GM18526 (cell line): ENCODE measurements at regions not wholly inside any gene's neighbourhood (a gene's known extent, or its start where the extent isn't known, plus 50 kb on each side); places are given as distances from the start of the nearest gene placed in this dataset.

ENCODE experiments used
- POLR2A ChIP-seq: IDR thresholded peaks from 3 replicates; pipeline ENCODE4 v1.6.1; 2011; ENCODE audit not compliant: insufficient read length; ENCODE audit errors: extremely low read depth

GRCh38 chr9:129380961-129381401 is 202.9 kb upstream of the IER5L start:
- TF ChIP-seq POLR2A, result no peak

DNA sequence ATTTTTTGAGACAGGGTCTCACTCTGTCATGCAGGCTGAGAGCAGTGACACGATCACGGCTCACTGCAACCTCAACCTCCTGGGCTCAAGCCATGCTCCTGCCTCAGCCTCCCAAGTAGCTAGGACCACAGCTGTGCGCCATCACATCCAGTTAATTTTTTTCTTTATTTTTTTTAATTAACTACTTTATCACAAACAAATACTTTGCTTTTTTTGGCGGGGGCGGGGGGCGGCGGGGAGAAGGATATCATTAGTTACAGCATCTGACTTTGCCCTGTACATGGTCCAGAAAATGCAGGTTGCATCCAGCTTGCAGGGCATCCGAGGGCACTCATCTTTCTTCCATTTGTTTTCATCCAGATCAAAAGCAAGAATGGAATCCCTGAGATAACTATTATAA is 201.8 kb upstream of the IER5L start:
- TF ChIP-seq POLR2A, result no peak

DNA sequence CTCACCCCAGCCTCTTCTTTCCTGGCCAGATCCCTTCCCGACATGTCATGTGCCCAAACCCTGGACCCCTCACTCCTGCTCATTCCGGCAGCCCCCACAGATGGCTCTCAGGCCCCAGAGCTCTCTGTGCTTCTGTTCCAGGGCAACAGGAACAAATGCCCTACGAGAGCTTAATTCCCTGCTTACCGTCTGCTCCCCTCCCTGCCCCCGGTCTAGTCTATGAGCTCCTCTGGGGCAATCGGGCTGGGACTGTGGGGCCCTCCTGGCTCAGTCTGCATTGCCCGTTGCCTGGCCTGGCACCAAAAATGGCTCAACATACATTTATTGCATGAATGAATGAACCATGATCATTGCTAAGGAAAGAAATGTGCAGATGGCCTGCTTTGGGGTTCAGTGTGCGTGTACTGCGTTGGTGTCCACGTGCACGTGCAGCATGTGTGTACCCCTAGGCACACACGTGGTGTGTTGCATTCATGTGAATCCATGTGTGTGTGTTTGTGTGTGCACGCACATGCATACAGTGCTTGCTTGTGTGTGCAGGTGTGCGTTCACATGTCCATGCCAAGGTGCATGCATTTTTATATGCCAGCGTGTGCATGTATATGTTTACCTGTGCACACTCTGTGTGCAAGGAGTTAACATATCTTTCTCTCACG is 201.2 kb upstream of the IER5L start:
- no peak for TF ChIP-seq POLR2A

DNA sequence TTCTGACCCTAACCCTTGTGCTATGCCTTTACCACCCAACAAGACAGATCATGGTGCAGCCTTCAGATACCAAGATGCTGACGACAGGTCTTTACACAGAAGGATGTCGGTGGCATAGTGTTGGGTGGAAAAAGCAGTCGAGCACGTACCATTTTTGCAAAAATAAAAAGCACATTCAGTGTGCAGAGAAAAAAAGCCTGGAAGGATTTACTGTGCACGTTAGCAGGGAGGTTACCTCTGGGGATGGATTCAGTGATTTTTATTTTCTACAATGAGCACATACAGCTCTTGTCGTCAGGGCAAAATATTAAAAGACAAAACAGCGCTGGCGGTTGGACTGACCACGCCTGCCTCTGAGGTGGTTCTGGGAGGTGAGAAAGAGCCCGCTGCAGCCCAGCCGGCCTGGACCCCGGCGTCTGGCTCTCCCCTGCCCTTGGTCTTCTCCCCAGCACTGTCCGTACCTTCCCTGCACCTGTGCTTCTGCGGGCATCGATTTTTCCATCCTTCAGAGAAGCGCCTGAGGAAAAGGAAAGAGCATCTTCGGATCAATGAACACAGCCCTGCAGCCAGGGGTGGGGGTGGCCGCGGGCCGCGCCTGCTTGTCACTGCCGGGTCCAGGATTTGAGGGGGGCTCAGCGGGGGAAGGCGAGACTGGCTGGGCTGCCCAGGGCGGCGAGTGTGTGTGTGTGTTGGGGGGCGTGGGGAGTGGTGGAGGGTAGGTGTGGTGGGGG is 200.0 kb upstream of the IER5L start:
- TF ChIP-seq POLR2A, result no peak

DNA sequence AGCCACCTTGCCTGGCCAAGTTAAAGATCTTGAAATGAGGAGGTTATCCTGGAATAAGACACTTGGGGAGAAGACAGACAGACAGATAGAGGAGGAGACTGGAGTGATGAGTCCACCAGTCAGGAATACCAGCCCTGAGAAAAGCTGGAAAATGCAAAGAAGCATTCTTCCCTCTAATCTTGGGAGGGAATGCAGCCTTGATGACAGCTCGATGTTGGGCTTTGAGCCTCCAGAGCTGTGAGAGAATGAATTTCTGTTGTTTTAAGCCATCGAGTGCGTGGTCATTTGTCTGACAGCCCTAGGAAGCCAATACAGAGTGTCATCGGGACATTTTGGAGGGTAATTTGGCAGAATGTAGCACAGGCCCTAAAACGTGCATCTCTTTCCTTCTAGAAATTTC is 199.1 kb upstream of the IER5L start:
- no peak for TF ChIP-seq POLR2A

- TF ChIP-seq POLR2A, result no peak
These were observed 197.8 kb upstream of the IER5L start for GRCh38 chr9:129375845-129376244.

DNA sequence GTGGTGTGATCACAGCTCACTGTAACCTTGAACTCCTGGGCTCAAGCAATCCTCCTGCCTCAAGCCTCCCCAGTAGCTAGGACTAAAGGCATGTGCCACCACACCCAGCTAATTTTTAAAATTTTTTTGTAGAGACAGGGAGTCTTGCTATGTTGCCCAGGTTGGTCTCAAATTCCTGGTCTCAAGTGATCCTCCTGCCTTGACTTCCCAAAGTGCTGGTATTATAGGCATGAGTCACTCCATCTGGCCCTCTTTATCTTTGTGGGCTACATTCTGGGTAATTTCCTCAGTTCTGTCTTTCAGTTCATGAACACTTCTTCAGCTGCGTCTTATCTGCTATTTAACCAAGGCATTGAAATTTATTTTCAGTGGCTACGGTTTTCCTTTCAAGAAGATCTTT is 196.6 kb upstream of the IER5L start:
- TF ChIP-seq POLR2A, result no peak

DNA sequence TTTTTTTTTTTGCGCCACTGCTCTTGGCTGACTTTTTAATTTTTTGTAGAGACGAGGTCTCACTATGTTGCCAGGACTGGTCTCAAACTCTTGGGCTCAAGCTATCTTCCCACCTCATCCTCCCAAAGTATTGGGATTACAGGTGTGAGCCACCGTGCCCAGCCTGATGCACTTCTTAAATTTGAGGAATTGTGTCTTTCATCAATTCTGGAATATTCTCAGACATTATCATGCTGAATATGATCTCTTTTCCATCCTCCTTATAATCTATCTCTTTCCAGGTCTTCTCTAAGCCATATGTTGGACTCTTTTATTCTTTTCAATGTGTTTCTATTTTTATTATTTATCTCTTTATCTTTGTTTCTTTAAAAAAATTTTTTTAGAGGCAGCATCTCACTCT is 196.2 kb upstream of the IER5L start:
- TF ChIP-seq POLR2A, result no peak

DNA sequence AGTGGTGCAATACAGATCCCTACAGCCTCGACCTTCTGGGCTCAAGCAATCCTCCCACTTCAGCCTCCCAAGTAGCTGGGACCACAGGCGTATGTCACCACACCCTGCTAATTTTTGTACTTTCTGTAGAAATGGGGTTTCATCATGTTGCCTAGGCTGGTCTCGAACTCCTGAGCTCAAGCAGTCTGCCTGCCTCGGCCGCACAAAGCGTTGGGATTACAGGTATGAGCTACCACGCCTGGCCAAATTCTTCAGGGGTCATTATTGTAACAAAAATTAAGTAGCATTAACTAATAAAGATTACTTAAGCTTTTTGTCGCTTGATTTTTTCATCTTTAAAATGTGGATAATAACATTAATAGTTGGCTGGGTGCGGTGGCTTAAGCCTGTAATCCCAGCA is 195.3 kb upstream of the IER5L start:
- no peak for TF ChIP-seq POLR2A

GRCh38 chr9:129370770-129371169 is 192.7 kb upstream of the IER5L start:
- TF ChIP-seq POLR2A, result no peak

GRCh38 chr9:129368444-129368978 is 190.4 kb upstream of the IER5L start:
- no peak for TF ChIP-seq POLR2A

GRCh38 chr9:129367287-129367686 is 189.2 kb upstream of the IER5L start:
- no peak for TF ChIP-seq POLR2A

DNA sequence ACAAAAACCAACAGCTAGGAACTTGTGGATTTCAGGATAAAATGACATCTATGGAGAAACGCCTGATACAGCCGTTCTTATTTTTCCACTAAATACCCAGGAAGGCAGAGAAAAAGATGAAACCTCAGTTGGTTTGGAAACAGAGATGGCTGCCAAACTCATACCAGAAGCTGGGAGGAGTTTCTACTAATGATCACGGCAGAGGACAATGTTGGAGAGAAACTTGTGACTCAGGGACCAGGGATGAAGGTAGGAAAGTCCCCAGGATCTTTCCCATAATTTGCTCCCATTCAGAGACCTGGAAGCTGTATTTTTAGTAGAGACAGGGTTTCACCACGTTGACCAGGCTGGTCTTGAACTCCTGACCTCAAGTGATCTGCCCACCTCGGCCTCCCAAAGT is 187.1 kb upstream of the IER5L start:
- TF ChIP-seq POLR2A, result no peak

DNA sequence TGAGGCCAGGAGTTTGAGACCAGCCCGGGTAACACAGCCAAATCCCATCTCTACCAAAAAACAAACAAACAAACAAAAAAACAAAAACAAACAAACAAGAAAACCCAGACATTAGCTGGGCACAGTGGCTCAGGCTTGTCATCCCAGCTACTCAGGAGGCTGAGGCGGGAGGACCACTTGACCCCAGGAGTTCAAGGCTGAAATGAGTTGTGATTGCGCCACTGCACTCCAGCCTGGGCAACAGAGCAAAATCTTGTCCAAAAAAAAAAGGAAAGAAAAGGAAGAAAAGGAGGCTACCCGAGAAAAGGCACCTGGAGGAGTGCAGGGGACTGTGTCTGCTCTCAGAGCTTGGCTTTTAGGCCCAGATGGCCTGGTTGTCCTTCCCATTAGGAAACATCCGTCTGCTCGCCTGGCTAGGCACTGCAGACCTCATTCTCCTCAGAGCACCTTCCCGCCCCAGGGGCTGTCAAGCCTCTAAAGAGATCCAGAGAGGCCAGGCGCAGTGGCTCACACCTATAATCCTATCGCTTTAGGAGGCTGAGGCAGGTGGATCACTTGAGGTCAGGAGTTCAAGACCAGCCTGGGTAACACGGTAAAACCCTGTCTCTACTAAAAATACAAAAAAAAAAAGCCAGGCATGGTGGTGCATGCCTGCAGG is 185.3 kb upstream of the IER5L start:
- no peak for TF ChIP-seq POLR2A

- no peak for TF ChIP-seq POLR2A
These were observed 184.4 kb upstream of the IER5L start for GRCh38 chr9:129362287-129363000.

DNA sequence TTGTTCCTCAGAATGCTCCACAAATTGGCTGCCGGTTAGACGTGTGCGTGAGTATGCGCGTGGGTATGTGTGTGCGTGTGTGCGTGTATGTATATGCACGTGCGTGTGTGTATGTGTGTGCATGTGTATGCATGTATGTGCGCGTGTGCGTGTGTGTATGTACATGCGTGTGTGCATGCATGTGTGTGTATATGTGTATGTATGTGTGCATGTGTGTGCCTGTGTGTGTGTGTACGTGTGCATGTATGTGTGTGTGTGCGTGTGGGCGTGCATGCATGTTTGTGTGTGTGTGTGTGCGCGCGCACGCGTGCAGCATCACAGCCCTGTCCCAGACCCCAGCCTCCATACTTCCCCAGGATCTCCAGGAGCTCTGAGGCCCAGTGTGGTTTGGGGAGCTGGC is 183.1 kb upstream of the IER5L start:
- no peak for TF ChIP-seq POLR2A

DNA sequence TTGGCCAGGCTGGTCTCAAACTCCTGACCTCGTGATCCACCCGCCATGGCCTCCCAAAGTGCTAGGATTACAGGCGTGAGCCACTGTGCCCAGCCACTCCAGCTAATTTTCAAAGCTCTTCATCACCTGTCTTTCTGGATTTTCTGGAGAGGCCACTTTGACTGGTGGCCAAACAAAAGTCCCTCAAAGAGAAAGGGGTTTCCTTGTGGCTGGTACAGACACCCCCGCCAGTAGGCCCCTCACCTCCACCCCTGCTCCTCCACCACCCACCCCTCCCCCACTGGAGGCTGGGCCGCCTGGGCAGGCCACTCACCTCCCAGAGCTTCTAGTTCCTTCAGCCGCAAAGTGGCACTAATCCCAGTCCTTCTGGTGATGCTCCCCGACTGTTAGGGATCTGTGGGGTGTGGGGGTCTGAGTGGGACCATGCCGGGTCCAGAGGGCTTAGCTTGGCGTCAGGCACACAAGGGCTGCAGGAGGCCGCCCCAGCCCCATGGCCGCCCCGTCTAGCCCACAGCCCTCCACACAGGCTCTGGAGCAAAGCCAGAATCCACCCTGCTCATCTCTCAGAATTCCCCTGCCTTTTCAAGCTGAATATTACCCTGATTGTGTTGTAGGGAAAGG is 182.0 kb upstream of the IER5L start:
- no peak for TF ChIP-seq POLR2A
